ENCODE measurements at regions not wholly inside any gene's neighbourhood (a gene's known extent, or its start where the extent isn't known, plus 50 kb on each side); places are given as distances from the start of the nearest gene placed in this dataset.
"Not testable (repeated sequence)": the region's sequence is repeated elsewhere in the genome, so short reads cannot be mapped to it uniquely, and the experiment has no call there.

- TF ChIP-seq, protein P1, sequence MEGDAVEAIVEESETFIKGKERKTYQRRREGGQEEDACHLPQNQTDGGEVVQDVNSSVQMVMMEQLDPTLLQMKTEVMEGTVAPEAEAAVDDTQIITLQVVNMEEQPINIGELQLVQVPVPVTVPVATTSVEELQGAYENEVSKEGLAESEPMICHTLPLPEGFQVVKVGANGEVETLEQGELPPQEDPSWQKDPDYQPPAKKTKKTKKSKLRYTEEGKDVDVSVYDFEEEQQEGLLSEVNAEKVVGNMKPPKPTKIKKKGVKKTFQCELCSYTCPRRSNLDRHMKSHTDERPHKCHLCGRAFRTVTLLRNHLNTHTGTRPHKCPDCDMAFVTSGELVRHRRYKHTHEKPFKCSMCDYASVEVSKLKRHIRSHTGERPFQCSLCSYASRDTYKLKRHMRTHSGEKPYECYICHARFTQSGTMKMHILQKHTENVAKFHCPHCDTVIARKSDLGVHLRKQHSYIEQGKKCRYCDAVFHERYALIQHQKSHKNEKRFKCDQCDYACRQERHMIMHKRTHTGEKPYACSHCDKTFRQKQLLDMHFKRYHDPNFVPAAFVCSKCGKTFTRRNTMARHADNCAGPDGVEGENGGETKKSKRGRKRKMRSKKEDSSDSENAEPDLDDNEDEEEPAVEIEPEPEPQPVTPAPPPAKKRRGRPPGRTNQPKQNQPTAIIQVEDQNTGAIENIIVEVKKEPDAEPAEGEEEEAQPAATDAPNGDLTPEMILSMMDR (conservative IDR thresholded peaks at IDR 0.05; ENCODE audit: low read length): not testable (repeated sequence)
- not testable (repeated sequence) for TF ChIP-seq EZH2phosphoT487 (IDR thresholded peaks at IDR 0.05; ENCODE audit: borderline replicate concordance)
Observed at GRCh38 chr10:57645108-57645507, 622.6 kb downstream of the IPMK start.
